Activated CD4-positive, alpha-beta T cell treated with anti-CD3 and anti-CD28 coated beads for 24 hours (primary cell): ENCODE measurements at regions not wholly inside any gene's neighbourhood (a gene's known extent, or its start where the extent isn't known, plus 50 kb on each side); places are given as distances from the start of the nearest gene placed in this dataset.

Source experiments
- DNase-seq, 2 donors: peaks; one replicate each; pipeline ENCODE4 v3.0.0-alpha.2; 2020; ENCODE audit warnings: low read depth in 2 of 2

DNA sequence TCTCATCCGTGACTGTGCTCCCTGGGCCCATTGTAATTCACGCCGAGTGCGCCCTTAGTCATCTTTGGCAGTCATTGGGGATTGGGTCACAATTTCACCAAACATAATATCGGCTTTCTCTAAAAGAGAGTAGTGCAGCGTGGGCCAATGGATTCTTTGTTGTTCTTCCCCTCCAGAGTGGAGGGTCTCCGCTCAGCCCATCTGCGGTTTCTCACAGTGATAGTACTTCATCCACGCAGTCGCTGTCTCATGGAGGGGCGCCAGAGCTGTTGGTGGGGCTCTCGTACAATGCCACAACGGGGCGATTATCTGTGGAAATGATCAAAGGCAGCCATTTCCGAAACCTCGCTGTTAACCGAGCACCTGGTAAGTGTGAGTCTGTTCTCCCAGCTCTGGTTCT, 321.8 kb downstream of the SNAPC1 start:
- no peak for DNase-seq

DNA sequence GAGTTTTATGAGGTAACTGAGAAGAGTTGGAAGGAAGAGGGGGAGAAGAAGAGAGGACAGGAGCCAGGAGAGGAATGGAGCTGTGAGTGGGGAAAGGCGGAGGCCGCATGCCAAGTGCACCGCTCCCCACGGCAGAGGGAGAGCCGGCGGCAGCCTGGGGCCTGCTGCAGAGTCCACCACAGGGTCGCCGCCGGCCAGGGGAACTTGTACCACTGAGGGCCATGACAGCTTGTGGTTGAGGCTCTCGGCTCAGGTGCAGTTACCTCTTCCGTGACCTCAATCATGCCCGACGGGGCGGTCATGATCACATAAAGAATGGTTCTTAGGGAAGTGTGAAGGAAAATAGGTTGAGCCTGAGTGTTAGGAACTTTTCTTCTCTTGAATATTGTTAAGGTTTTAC, 325.0 kb downstream of the SNAPC1 start:
- DNase-seq, result no peak

DNA sequence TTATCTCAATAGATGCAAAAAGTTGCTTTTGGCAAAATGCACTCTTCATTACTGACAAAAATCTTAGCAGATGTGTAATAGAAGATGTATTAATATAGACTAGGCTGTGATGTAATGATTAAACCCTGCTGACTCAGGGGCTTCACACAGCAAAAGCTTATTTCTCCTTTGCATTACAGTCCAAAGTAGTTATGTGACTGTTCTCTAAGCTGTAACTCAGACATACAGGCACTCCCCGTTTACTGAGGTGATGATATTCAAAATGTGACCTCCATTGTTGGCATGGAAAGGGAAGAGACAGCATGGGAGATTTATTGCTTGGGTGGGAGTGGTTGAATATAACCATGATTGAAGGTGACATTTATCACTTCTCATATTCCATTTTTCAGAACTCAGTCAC, 331.5 kb downstream of the SNAPC1 start:
- no peak for DNase-seq

DNA sequence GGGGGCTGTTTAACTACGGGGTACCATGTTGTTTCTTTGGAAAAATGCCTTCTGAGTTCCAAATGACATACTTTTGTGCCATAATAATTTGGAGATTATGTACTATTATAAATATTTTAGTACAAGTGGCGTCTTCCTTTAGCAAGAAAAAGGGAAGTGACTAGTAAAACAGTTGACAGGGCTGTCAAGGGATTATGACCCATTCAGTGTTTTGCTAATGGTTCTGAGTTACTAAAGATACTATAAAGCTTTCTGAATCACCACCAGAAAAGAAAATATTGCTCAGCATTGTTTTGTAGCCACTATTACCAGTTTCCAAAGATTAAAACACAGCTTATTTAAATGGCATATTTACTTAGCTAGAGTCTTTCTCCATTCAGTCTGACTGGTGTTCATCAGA, 334.9 kb downstream of the SNAPC1 start:
- DNase-seq, result no peak

DNA sequence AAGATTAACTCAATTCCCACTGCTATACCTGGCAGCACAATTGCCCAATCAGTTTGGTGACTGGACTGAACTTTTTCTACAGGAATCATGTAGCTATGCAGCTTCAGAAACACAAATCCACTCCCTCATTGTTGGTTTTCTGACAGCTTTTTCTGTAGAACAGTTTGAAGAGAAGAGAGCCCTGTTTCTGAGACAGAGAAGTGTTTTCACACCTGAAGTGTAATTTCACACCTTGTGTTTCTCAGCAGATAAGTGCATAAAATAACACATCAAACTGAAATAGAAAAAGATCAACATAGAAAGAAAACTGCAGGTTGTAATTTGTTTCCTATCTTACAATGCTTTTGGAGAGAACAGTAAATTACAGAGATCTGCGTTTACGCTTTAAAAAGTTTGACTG, 335.6 kb downstream of the SNAPC1 start:
- DNase-seq, result no peak

DNA sequence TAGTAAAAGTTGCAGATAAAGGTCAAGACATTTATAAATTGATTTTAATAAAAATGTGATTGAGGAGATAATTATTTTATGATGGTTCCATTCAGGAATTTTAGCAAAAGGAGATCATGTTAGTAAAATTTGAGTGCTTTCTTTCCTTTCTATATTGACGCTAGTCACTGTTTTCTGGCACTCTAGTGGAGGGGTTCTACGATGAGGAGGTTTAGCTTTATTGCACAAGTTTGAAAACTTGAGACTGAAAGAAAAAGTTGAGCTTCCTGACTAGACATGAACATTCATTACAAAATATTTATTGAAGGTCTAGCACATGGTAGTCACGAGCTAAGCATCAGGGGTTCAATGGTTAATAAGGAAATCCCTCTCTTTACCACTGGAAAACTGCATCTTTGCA, 336.1 kb downstream of the SNAPC1 start:
- DNase-seq, result no peak

DNA sequence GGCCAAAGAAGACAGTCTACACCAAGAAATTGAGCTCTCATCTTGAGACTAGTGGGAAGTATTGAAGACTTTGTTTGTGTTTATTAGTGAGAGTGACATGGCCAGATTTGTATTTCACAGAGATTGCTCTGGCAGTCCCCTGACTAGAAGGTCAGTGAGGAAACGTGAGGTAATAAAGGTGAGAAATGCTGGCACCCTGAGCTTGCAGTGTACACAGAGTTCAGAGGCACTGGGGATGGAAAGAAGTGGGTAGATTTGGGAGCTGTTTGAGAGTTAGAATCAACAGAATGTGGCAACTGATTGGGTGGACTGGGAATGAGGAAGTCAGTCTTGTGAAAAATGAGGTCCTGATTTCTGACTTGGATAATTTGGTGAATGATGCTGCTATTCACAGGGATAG, 336.9 kb downstream of the SNAPC1 start:
- no peak for DNase-seq

DNA sequence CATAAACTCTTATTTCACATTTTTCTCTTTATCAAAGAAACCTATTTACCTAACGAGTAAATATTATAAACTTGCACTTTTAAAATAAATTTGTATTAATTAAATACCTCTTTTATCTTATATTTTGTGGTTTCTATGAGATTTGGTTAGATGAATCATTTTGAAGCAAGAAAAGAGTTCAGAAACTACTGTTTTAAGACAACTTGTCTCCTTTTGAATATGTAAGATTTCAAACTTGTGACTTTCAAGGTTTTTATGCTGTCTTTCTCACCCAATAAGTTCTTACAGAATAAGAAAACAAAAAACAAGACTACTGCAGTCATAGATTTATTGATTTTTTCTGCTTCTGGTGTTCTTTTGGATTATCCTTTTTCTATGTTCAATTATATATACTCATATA, 339.0 kb downstream of the SNAPC1 start:
- no peak for DNase-seq

DNA sequence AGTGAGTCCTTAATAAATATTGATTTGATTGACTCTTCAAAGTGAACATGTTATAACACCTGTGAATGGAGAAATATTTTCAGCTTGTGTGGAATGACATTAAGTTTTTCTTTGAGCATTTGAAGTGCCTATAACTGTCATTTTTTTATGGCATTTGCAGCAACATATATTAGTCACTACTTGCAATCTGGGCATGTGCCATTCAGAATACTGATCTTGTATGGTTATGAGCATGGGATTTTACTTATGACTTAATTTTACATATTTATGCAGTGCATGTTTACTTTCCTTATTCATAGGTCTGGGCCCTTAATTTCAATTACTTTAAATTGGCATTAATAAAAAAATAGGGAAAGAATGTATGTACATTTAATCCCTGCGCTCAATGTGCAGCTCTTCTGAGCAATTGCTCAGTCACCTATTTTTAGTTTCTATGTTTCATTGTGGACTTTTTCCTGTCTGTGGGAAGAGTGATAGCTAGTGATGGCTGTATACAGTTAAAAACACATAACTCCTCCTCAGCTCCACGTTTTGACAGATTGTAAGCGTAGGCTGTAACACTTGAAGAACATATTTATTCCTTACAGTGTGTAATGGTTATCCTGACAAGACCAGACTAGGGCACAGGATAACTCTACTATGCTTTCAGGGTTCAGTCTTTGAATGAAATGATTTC, 339.6 kb downstream of the SNAPC1 start:
- no peak for DNase-seq

DNA sequence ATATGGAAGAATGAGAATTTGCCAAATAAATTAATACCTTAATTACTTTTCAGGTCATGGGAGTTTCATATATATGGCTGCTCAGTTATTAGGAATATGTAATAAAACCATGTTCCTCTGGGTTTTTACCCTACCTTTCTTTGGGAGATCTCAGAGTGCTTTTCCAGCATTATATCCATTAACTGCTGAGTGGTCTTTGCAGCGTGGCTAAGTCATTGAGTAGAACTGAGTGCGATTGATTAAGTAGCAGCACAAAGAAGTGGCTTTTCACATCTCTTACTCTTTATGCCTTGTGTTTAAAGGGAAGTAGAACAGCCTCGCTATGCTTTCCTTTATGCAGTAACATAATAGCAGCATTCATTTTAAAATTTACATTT, 340.1 kb downstream of the SNAPC1 start:
- no peak for DNase-seq

DNA sequence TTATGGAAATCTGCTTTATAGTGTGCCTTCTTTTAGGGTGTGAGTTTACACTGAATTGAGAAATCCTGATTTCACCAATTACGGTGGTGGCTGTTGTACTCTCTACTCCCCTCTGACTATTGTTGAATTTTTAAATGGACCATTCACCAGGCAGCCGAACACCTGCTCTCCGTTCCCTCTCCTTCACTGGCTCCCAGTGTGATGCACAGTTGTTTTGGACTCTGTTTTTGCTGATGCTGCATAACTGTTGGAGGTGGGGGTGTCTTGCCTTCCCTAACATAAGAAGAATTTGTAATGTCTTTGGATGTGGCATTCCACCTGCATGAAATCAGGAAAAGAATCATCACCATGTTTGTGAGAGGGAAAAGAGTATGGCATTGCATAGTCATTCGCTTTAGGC, 341.2 kb downstream of the SNAPC1 start:
- no peak for DNase-seq

DNA sequence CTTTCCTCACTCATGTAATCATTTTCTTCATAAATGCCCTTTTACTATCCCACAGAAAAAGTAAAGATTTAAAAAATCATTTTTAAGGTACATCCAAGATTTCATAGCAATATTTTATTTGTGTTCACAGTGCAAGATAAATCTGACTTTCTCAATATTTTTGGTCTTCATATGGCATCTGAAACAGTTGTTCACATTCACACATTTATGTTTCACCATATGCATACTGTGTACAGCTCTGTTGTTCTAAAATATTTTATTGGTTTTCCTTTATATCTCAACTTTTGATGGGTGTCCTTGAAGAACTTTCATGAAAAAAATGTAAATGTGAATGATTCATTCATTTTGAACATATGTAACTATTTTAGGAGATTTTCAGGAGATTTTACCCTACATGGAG, 348.7 kb downstream of the SNAPC1 start:
- DNase-seq, result no peak

DNA sequence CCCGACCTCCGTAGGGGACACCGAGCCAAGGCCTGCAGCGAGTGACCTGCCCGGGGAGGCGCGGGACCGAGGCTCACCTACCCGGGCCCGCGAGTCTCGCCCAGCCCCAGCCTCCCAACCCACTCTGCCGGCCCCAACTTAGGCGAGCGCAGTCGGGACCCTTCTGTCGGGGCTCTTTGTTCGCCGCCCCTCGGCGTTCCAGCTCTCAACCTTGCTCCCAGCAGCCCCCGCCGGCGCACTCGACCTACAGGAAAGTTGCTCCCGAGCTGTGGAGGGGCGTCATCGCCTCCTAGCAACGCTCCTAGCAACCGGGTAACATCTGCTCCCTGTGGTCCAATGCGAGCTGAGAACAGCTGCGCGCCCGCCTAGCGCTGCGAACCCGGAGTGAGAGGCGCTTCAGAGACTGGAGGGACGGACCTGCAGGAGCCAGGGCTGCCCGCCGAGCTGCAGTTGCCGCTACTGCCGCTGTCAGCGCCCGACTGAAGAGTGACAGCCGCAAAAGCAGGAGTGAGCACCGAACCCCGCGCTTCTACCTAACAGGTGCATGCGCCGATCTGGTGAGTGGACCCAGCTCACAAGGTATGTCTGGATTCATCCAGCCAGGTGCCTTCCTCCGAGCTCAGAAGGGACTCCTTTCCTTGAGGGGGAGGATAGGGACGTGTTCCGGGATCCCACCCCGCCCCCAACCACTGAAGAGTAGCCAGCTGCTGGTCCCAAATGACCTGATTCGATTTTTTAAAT, 355.0 kb downstream of the SNAPC1 start:
- DNase-seq, result peak; percentile 34 to 54

DNA sequence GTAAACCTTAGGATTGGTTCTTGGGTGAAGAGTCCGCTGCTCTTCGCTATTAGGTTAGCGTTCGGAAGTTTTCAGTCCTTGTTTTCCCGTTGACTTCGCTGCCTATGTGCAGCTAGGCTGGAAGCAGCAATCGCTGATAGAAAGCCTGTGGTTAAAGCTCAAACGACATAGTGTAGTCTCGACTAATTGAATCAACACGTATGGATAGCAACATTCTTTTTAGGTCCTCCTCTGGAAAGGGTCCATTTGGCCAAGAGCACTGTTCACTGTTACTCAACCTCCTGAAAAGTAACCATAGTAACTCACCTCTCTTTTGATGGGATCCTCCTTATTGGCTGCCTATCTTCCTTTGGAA, 355.5 kb downstream of the SNAPC1 start:
- no peak for DNase-seq

DNA sequence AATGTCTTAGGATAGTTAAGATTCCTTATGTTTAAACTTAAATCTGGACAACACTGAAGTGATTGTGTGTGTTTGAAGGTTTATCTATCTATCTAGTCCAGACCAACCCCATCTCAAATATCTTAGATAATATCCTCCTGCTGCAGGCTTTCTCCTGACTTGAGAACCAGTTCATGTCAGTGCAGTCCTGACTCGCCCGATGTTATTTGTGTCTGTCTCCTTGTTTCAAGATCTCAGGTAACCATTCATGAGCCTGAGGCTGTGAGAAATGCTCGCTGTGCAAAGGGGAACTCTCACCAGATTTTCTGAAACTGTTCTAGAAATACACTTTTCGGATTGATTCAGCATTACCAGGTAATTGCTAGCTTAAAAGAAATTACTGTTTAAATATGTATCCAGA, 356.2 kb downstream of the SNAPC1 start:
- DNase-seq, result no peak

DNA sequence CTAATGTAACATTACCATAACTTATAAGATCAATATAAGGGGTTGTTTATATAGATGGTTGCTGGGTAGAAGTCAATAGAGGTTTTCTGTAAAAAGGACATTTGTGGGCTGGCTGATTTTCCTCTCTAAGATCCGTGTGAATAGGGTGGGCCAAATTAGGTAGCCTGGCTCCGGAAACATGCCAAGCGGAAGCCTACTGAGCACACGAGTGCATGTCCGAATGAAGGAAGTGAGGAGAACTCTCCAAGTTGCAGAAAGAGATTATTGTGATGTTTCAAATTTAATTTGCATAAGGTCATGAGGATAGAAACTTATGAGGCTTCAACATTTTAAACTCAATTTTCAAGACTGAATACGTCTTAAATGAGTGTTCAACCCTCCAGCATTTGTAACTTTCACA, 356.7 kb downstream of the SNAPC1 start:
- no peak for DNase-seq

DNA sequence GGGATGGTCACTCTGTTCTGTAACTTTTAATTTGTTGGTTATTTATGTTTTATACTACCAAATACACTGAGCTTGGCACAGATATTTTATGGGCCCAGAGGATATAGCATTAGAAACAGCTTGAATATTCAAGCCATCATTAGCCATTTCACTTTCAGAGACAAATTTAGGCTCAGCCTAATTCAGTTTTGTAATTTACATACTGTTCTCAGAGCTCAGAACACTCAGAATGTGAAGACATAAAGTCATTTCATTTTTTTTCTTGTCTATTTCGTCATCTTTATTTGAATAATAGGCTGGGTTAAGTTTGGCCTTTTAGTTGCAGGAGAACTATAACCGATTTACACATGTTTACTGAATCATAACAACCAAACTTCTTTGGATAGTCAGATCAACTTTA, 361.7 kb downstream of the SNAPC1 start:
- DNase-seq, result no peak

DNA sequence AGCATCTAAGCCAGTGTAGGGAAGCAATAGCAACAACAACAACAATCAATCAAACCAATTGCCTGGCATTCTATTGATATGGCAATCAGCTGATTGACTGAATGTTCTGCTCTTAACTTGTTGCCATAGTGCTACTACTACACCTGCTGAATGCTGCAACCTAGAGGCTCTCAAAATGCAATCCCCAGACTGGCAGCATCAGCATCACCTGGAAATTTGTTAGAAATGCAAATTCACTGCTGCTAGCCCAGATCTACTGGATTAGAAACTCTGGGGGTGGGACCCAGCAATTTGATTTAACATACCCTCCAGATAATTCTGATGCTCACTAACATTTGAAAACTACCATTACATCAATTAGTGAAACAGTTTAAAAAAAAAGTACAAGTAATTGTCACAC, 363.6 kb downstream of the SNAPC1 start:
- DNase-seq, result no peak

DNA sequence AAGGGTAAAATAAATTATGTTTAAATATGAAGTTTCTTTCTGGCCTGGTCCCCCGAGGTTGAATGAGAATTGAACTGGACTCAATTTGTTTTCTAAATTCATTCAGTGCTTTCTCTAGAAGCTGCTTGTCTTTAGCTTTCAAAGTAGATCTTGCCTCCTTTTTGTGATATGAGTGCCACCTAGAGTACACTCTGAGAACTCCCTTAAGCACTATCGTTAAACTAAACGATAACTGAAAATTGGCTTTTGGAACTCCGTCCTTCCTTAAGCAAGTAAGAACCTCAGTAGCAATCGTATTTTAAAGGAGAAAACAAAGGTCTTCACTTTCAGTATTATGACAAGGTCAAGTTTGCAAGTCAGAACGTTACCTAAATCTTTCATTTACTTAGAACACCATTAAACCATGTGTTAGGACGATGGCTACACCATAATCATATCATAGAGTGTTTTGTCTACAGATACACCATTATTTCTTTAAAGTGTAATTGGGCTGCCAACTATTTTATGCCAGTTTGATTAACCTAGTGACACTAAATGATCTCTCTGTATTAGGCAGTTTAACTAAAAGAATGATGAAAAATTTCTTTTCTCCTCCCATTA, 364.8 kb downstream of the SNAPC1 start:
- peak in 1 of 2 donors; percentile 9 for DNase-seq

DNA sequence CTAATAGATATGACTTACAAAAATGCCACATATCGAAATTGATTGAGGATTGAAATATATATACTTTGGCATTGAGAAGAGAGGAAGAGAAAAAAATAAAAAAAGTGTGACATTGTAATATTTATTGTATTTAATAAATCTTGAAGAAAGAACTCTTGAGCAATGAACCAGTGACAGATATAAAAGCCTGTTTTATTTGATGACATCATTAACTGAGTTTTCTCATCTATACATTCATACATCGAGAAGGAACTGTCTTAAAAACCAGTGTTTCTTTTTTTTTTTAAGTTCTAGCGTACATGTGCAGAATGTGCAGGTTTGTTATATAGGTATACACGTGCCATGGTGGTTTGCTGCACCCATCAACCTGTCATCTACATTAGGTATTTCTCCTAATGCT, 368.2 kb downstream of the SNAPC1 start:
- no peak for DNase-seq

DNA sequence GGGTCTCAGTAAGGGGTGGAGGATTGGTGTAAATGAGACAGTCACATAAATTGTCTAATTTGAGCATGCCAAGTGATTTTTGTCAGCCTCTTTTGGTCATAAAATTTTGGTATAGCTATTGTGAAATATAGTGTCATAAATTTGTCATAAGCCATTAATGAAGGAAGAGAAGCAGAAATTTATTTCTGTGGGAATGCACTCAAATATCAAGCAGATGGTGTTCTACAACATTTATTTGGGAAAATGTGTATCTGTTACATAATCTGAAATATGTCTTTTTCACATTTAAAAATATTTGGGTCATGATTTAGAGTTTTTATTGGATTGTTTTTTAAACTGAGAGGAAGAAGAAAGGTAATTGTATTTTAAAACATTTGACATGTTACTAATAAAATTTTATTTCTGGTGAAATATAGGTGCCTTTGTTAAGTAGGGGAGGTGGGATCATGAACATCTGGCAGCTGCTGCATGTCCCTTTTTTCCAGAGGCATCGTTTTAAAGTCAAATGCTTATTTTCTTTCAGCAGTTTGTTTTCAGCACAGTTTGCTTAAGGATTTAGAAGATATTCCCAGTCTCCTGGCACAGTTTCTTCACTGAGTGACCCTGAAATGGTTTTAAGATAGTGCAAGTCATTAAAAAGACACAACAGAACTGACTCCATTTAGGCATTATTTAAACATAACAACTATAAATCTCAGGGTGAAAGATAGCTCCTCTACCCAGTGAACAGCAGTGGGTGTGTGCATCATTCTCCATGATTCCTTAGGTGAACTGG, 371.7 kb downstream of the SNAPC1 start:
- no peak for DNase-seq

DNA sequence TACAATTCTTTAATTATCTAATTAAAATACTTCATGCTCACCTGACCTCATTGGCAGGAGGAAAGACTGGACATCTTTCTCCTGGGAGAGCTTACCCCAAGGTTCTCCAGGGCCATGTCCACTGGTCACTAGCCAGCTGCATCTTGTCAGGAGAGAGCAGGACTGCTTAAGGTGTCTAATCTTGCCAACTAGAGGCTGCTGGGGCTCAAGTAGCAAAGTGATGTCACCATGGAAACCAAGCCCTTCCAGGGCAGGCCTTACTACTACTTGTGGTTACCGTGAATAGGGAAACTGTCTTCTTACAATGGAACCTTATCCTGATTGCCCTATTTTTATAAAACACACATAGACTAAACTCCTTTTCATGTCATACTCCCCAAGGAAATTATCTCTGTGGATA, 376.4 kb downstream of the SNAPC1 start:
- no peak for DNase-seq

DNA sequence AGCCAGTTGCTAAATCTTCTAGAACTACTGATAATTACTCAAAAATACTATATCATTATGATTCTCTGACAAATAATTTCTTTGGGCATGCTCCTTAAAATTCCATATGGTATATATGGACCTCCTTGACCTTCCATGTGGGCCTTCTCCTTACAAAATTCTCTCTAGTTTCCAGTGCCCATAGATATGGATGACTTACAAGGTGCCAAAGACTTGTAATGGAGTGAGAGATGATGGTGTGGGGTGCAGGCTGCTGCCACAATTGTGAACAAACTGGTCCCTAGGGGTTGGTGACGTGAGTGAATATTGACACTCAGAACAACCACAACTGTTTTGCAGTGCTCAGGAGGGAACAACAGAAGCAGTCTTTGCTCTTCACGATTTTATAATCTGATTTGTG, 378.9 kb downstream of the SNAPC1 start:
- DNase-seq, result no peak
